OCI-LY1 (cell line): ENCODE measurements at regions not wholly inside any gene's neighbourhood (a gene's known extent, or its start where the extent isn't known, plus 50 kb on each side); places are given as distances from the start of the nearest gene placed in this dataset.

Experiments used
- H2AFZ ChIP-seq: fragments of 200-600 bp; sonication (generic), shearing (Covaris generic); 2 replicates; pipeline ENCODE4 v1.6.0; 2014; ENCODE audit warnings: antibody characterized with exemption, mild to moderate bottlenecking, low read length
- H3F3A ChIP-seq: fragments of 200-600 bp; sonication (generic), shearing (Covaris generic); 2 replicates; pipeline ENCODE4 v1.6.0; 2014; ENCODE audit warnings: mild to moderate bottlenecking, antibody characterized with exemption, low read length, moderate library complexity; ENCODE audit not compliant: insufficient read depth
- H3K27ac ChIP-seq: fragments of 200-600 bp; sonication (generic); 2 replicates; pipeline ENCODE4 v1.5.1; 2014; ENCODE audit warnings: low read length, mixed run types, mild to moderate bottlenecking, low read depth; ENCODE audit not compliant: poor library complexity, severe bottlenecking
- H3K27me3 ChIP-seq: fragments of 200-600 bp; sonication (generic); 2 replicates; pipeline ENCODE4 v1.6.0; 2014; ENCODE audit warnings: antibody characterized with exemption, mild to moderate bottlenecking, low read length, moderate library complexity; ENCODE audit not compliant: insufficient read depth
- H3K36me3 ChIP-seq: fragments of 200-600 bp; sonication (generic); 2 replicates; pipeline ENCODE4 v1.6.1; 2014; ENCODE audit warnings: mild to moderate bottlenecking, antibody characterized with exemption, low read length, moderate library complexity, mixed read lengths; ENCODE audit not compliant: insufficient read depth
- H3K4me1 ChIP-seq: fragments of 200-600 bp; sonication (generic); 2 replicates; pipeline ENCODE4 v1.5.1; 2014; ENCODE audit warnings: mild to moderate bottlenecking, low read length, moderate library complexity; ENCODE audit not compliant: insufficient read depth, severe bottlenecking
- H3K4me2 ChIP-seq: fragments of 200-600 bp; sonication (generic), shearing (Covaris generic); 2 replicates; pipeline ENCODE4 v1.6.1; 2014; ENCODE audit warnings: low read length
- H3K4me3 ChIP-seq: fragments of 200-600 bp; sonication (generic); 2 replicates; pipeline ENCODE4 v1.5.1; 2014; ENCODE audit warnings: low read length, low read depth, mild to moderate bottlenecking, mixed read lengths; ENCODE audit not compliant: poor library complexity, severe bottlenecking
- H3K79me2 ChIP-seq: fragments of 200-600 bp; shearing (Covaris generic); 2 replicates; pipeline ENCODE4 v1.6.1; 2016; ENCODE audit warnings: mixed run types, low read length, mixed read lengths; ENCODE audit not compliant: insufficient read depth
- H3K9ac ChIP-seq: fragments of 200-600 bp; sonication (generic), shearing (Covaris generic); 2 replicates; pipeline ENCODE4 v1.6.1; 2014; ENCODE audit warnings: mild to moderate bottlenecking, low read length, mixed read lengths
- H3K9me2 ChIP-seq: fragments of 200-600 bp; sonication (generic), shearing (Covaris generic); 2 replicates; pipeline ENCODE4 v1.6.1; 2014; ENCODE audit warnings: low read depth, mild to moderate bottlenecking, low read length, mixed read lengths
- H3K9me3 ChIP-seq: fragments of 200-600 bp; shearing (Covaris generic); 2 replicates; pipeline ENCODE4 v1.6.1; 2014; ENCODE audit warnings: low read length, mixed read lengths
- H4K20me1 ChIP-seq: fragments of 200-600 bp; sonication (generic), shearing (Covaris generic); 2 replicates; pipeline ENCODE4 v1.6.0; 2016; ENCODE audit warnings: mild to moderate bottlenecking, low read length; ENCODE audit not compliant: insufficient read depth
- CTCF ChIP-seq: fragments of 200-600 bp; sonication (generic), shearing (Covaris generic); IDR thresholded peaks from 2 replicates; pipeline ENCODE4 v1.5.1; 2017; ENCODE audit warnings: mild to moderate bottlenecking, antibody characterized with exemption, low read length, moderate library complexity, mixed read lengths
- EZH2 ChIP-seq: fragments of 200-600 bp; sonication (generic), shearing (Covaris generic); IDR thresholded peaks from 2 replicates; pipeline ENCODE4 v1.8.0; 2017; ENCODE audit warnings: borderline replicate concordance, mixed run types, mild to moderate bottlenecking, antibody characterized with exemption, low read length, moderate library complexity, mixed read lengths

DNA sequence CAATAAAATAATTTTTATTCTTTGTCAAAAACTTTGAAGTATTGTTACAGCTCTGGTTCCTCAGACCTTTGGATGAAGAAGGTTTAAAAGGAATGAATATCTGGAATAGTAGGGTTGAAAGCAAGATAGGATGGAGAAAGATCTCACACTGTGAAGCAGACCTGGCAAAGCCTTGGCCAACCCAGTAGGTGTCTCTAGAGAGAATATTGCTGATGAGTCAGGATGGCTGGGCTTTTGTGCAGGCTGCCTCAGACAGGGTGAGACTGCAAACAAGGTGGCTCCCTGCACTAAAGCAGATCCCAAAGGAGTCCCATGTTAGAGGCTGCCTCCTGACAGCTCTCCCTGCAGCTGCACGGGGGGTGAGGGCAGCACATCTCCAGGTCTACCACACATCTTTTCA lies 226.0 kb upstream of the ITGA4 start:
- TF ChIP-seq CTCF (no peak), EZH2 (no peak)
- Histone ChIP-seq H3K36me3 (no peaks in the 10 kb centered on the region), H3K4me1 (no peaks in the 10 kb centered on the region), H3K27ac (no peak overlapping the region), H3K9me3 (no peaks in the 10 kb centered on the region), H3K79me2 (no peaks in the 10 kb centered on the region), H3K27me3 (no peaks in the 10 kb centered on the region), H3F3A (no peaks in the 10 kb centered on the region), H2AFZ (no peak overlapping the region), H3K9ac (no peak overlapping the region), H3K4me2 (no peak overlapping the region), H3K9me2 (no peaks in the 10 kb centered on the region), H3K4me3 (no peak overlapping the region), H4K20me1 (no peaks in the 10 kb centered on the region)

DNA sequence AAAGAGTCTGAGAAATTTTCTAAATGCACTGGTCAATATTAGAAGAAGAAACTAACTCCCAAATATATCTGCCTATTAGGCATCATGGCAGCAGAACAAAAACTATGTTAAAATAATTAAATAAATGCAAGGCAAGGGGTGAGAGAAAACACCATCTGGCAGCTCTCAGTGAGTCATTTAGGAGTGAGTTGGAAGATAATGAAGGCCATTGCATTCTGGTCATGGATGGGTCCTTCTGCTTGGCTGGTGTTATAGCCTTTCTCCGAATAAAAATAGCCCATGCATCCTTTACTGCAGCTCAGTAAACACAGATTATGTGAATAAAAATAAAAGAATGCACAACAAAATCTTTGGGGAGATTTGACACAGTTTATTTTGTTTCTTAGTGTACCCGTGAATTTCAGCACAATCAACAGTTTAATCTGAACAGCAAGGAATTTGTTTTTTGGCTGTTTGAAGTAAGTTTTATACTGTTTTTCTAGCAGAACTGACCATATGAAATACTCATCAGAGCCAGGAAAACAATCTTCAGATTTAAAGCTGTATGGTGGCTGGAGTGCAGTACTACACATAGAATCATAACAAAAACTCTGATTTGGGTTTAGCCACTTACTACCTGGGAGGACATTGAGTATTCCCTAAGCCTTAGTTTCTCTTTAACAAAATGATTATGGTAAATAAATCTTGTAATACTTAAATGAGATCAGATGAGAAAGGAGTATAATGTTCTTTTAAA lies 225.1 kb upstream of the ITGA4 start:
- no peak overlapping the region for H3K4me2 ChIP-seq
- no peak overlapping the region for H2AFZ ChIP-seq
- no peak overlapping the region for H3K9ac ChIP-seq
- H3K4me3 ChIP-seq: no peak overlapping the region
- H3F3A ChIP-seq: no peaks in the 10 kb centered on the region
- H3K4me1 ChIP-seq: no peaks in the 10 kb centered on the region
- H3K36me3 ChIP-seq: no peaks in the 10 kb centered on the region
- H4K20me1 ChIP-seq: no peaks in the 10 kb centered on the region
- no peaks in the 10 kb centered on the region for H3K9me3 ChIP-seq
- no peaks in the 10 kb centered on the region for H3K9me2 ChIP-seq
- no peaks in the 10 kb centered on the region for H3K79me2 ChIP-seq
- no peaks in the 10 kb centered on the region for H3K27me3 ChIP-seq
- TF ChIP-seq EZH2 (no peak), CTCF (no peak)
- H3K27ac ChIP-seq: no peak overlapping the region

- Histone ChIP-seq H3K36me3 (no peaks in the 10 kb centered on the region), H3K79me2 (no peaks in the 10 kb centered on the region), H3K4me2 (no peak overlapping the region), H4K20me1 (no peaks in the 10 kb centered on the region), H3K4me3 (no peak overlapping the region), H3K27me3 (no peaks in the 10 kb centered on the region), H3F3A (no peaks in the 10 kb centered on the region), H3K9me2 (no peaks in the 10 kb centered on the region), H2AFZ (no peak overlapping the region), H3K9ac (no peak overlapping the region), H3K4me1 (no peaks in the 10 kb centered on the region), H3K27ac (no peak overlapping the region), H3K9me3 (no peaks in the 10 kb centered on the region)
- TF ChIP-seq EZH2 (no peak), CTCF (no peak)
Observed at GRCh38 chr2:181234487-181234891, 222.7 kb upstream of the ITGA4 start.
